Peyer's patch (tissue), 4 donors: ENCODE measurements at regions not wholly inside any gene's neighbourhood (a gene's known extent, or its start where the extent isn't known, plus 50 kb on each side); places are given as distances from the start of the nearest gene placed in this dataset.
"Not testable (repeated sequence)": the region's sequence is repeated elsewhere in the genome, so short reads cannot be mapped to it uniquely, and the experiment has no call there.

Source experiments
- DNase-seq, 3 donors: peaks; one replicate each; pipeline ENCODE4 v3.0.0-alpha.2; 2017 to 2019
- H3K27ac ChIP-seq, 4 donors: fragments of 200-600 bp; sonication (generic); one replicate each; pipeline ENCODE4 v1.5.1; 2016 to 2019
- H3K27me3 ChIP-seq, 2 donors: fragments of 200-600 bp; sonication (generic); one replicate each; pipeline ENCODE4 v1.5.1; 2019
- H3K36me3 ChIP-seq, 3 donors: fragments of 200-600 bp; sonication (generic); one replicate each; pipeline ENCODE4 v1.5.1; 2016 to 2019
- H3K4me1 ChIP-seq, 4 donors: fragments of 200-600 bp; sonication (generic); one replicate each; pipeline ENCODE4 v1.5.1; 2016 to 2019
- H3K4me3 ChIP-seq, 4 donors: fragments of 200-600 bp; sonication (generic); 1 replicate in 3 of 4; 2 replicates in 1 of 4; pipeline ENCODE4 v1.5.1; 2016 to 2019; ENCODE audit warnings: mild to moderate bottlenecking in 1 of 4
- H3K9me3 ChIP-seq, 4 donors: fragments of 200-600 bp; sonication (generic); one replicate each; pipeline ENCODE4 v1.5.1; 2016 to 2019; ENCODE audit warnings: mild to moderate bottlenecking in 1 of 4
- CTCF ChIP-seq, 6 experiments: fragments of 450-650 bp in 4 of 6; fragments of 200-600 bp in 2 of 6; sonication (generic) in 1 of 6; IDR thresholded peaks; one replicate each; pipeline ENCODE4 v1.5.1; 2017 to 2019; ENCODE audit warnings: antibody characterized with exemption in 6 of 6, mild to moderate bottlenecking in 3 of 6, moderate library complexity in 1 of 6
- POLR2A ChIP-seq, 2 donors: fragments of 450-650 bp; IDR thresholded peaks; one replicate each; pipeline ENCODE4 v1.5.1; 2017; ENCODE audit warnings: antibody characterized with exemption in 2 of 2, mild to moderate bottlenecking in 2 of 2, moderate library complexity in 2 of 2

DNA sequence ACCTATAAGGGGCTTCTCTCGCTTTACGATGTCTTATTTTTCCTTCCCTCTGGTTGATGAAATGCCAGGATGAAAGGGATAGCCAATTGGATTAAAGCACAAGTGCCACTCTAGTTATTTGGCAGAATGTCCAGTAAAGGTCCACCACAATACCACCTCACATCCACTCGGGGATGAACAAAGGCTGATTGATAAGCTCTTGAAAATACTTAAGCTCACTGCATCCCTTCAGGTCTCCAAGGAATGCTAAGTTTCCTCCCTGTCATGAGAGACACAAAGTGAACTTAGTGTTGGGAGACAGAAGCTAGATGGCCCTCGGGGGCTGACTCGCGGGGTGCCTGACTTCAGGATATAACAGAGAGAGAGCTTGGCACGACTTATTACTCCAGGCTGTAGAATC lies 185.9 kb upstream of the ZNF644 start:
- H3K9me3 ChIP-seq, H3K27ac ChIP-seq, DNase-seq, H3K4me1 ChIP-seq, H3K36me3 ChIP-seq, H3K4me3 ChIP-seq, H3K27me3 ChIP-seq: not testable (repeated sequence)

DNA sequence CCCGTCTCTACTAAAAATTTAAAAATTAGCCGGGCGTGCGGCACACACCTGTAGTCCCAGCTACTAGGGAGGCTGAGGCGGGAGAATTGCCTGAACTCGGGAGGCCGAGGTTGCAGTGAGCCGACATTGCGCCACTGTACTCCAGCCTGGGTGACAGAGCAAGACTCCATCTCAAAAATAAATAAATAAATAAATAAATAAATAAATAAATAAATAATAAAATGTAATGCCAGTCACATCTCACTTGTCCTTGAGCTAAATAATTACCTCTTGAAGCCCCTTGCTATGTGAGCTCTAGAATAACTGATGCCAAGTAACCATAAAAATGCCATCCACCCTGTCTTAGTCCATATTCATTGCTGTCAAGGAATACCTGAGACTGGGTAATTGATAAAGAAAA lies 182.3 kb upstream of the ZNF644 start:
- not testable (repeated sequence) for H3K27ac ChIP-seq, H3K27me3 ChIP-seq, H3K36me3 ChIP-seq, H3K4me3 ChIP-seq, H3K9me3 ChIP-seq, H3K4me1 ChIP-seq, DNase-seq

DNA sequence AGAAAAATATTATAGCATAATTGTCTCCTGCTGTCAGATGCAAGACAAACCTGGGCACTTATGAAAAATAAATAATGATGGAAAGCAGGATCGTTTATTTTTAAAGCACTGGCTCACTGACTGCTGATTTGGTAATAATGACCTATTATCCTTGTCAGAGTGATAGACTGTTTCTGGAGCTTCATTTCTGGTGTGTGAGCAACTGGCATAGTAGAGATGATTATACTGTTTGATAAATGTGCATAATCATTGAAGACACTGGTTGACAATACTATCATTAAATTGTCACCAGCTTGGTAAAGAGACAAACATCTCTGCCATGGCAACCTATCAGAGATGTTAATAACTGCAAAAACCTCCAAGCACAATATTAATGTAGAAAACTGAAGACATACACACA lies 179.9 kb upstream of the ZNF644 start:
- Histone ChIP-seq H3K9me3 (no peaks in the 10 kb centered on the region), H3K27me3 (no peaks in the 10 kb centered on the region), H3K4me1 (no peaks in the 10 kb centered on the region), H3K36me3 (no peaks in the 10 kb centered on the region), H3K4me3 (no peak overlapping the region), H3K27ac (no peak overlapping the region)
- TF ChIP-seq CTCF (IDR thresholded peaks at IDR 0.05) (no peak), POLR2A (IDR thresholded peaks at IDR 0.05) (no peak)
- DNase-seq = no peak

GRCh38 chr1:91201176-91201575 lies 179.3 kb upstream of the ZNF644 start:
- Histone ChIP-seq H3K4me1 (no peaks in the 10 kb centered on the region), H3K27me3 (no peaks in the 10 kb centered on the region), H3K27ac (no peak overlapping the region), H3K36me3 (no peaks in the 10 kb centered on the region), H3K9me3 (no peaks in the 10 kb centered on the region), H3K4me3 (no peak overlapping the region)
- TF ChIP-seq POLR2A (IDR thresholded peaks at IDR 0.05) = no peak
- no peak for TF ChIP-seq CTCF (IDR thresholded peaks at IDR 0.05)
- no peak for DNase-seq

DNA sequence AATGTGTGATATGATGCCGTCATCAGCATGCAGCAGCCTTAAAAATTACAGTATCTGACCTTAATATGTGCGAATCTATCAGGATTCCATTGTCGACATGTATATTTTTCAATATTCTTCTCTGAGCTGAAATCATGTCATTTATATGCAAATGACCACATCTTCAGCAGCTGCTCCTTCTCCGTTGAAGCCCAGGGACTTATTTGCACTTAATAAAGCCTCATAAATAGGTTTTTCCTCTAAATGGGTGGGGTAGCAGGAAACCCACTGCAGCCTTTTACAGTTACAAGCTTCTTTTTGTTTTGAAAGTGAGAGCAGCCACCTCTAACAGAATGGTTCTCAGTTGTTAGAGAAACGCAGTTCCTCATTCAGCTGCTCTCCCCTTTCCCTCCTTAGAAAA lies 178.8 kb upstream of the ZNF644 start:
- Histone ChIP-seq H3K4me1 (no peaks in the 10 kb centered on the region), H3K36me3 (no peaks in the 10 kb centered on the region), H3K27ac (no peak overlapping the region), H3K9me3 (no peaks in the 10 kb centered on the region), H3K4me3 (no peak overlapping the region), H3K27me3 (no peaks in the 10 kb centered on the region)
- DNase-seq = no peak
- TF ChIP-seq POLR2A (IDR thresholded peaks at IDR 0.05) = no peak
- no peak for TF ChIP-seq CTCF (IDR thresholded peaks at IDR 0.05)

- no peak for TF ChIP-seq CTCF (IDR thresholded peaks at IDR 0.05)
- TF ChIP-seq POLR2A (IDR thresholded peaks at IDR 0.05) = no peak
- Histone ChIP-seq H3K36me3 (no peaks in the 10 kb centered on the region), H3K4me3 (no peak overlapping the region), H3K27ac (no peak overlapping the region), H3K4me1 (no peaks in the 10 kb centered on the region), H3K9me3 (no peaks in the 10 kb centered on the region), H3K27me3 (no peaks in the 10 kb centered on the region)
- DNase-seq = no peak
Measured at GRCh38 chr1:91199988-91200387, 178.2 kb upstream of the ZNF644 start.

- Histone ChIP-seq H3K4me1 (no peaks in the 10 kb centered on the region), H3K36me3 (no peaks in the 10 kb centered on the region), H3K4me3 (no peak overlapping the region), H3K27ac (no peak overlapping the region), H3K9me3 (no peaks in the 10 kb centered on the region), H3K27me3 (no peaks in the 10 kb centered on the region)
- TF ChIP-seq POLR2A (IDR thresholded peaks at IDR 0.05) (no peak), CTCF (IDR thresholded peaks at IDR 0.05) (no peak)
- DNase-seq = no peak
Measured at GRCh38 chr1:91190996-91191395, 169.2 kb upstream of the ZNF644 start.
